HCT116 (cell line): ENCODE measurements at regions not wholly inside any gene's neighbourhood (a gene's known extent, or its start where the extent isn't known, plus 50 kb on each side); places are given as distances from the start of the nearest gene placed in this dataset.

ENCODE experiments used
- ATAC-seq: fragments of 200-7000 bp; cut with Tn5 transposase; 2 replicates; pipeline ENCODE4 v1.9.1; 2020; ENCODE audit warnings: mild to moderate bottlenecking, moderate library complexity
- BruUV-seq: library from RNA; stranded (reverse); fragments of 400-500 nt; replicated peaks from 2 replicates; lab custom pipeline; 2021; lab: Mats Ljungman, UMichigan
- CTCF ChIA-PET: fragments of 300-600 bp; sonication (Branson Sonifier 250); formaldehyde crosslinking; loops from one replicate; lab custom pipeline; 2021; ENCODE audit warnings: antibody characterized with exemption; lab: Charles Lee
- POLR2A ChIA-PET: fragments of 300-600, 350-600 bp; sonication (Branson Sonifier 250); formaldehyde crosslinking; loops from one replicate; lab custom pipeline; 2021; ENCODE audit warnings: antibody characterized with exemption; lab: Charles Lee
- RAD21 ChIA-PET, 2 experiments: fragments of 300-600 bp; sonication (Branson Sonifier 250); formaldehyde crosslinking; loops; one replicate each; lab custom pipeline; 2023; ENCODE audit warnings: low total read pairs in 2 of 2; ENCODE audit not compliant: uncharacterized antibody in 2 of 2, unreplicated experiment in 2 of 2, low non-redundant PET in 1 of 2; lab: Charles Lee
- DNase-seq: peaks from one replicate; pipeline ENCODE4 v3.0.0-alpha.2; 2010; ENCODE audit warnings: low read depth, low spot score
- H2AFZ ChIP-seq: fragments of 200-600 bp; shearing (Covaris generic), sonication (generic); 2 replicates; pipeline ENCODE4 v1.6.1; 2017; ENCODE audit warnings: low read depth, mixed run types, mixed read lengths, antibody characterized with exemption, low read length; ENCODE audit not compliant: poor library complexity, severe bottlenecking
- H3K27ac ChIP-seq: 2 replicates; pipeline ENCODE4 v1.5.1; 2012; ENCODE audit warnings: low read depth, low read length
- H3K27me3 ChIP-seq: fragments of 200-600 bp; sonication (generic); 2 replicates; pipeline ENCODE4 v1.6.1; 2016; ENCODE audit warnings: mixed run types, low read length, mixed read lengths; ENCODE audit not compliant: insufficient read depth
- H3K36me3 ChIP-seq, 2 experiments: fragments of 200-500 bp in 1 of 2; fragments of 200-600 bp in 1 of 2; sonication (Bioruptor generic) in 1 of 2; sonication (generic) in 1 of 2; 2 replicates each; pipeline versions ENCODE4 v1.5.1 to v1.6.1; 2014 to 2016; ENCODE audit warnings: low read length in 2 of 2, inconsistent platforms in 1 of 2, mixed read lengths in 1 of 2, mixed run types in 1 of 2; ENCODE audit not compliant: insufficient read depth in 2 of 2, control insufficient read depth in 1 of 2
- H3K4me1 ChIP-seq, 2 experiments: fragments of 200-600 bp in 1 of 2; sonication (generic) in 1 of 2; 2 replicates each; pipeline versions ENCODE4 v1.5.1 to v1.6.1; 2012 to 2017; ENCODE audit warnings: low read length in 2 of 2, inconsistent platforms in 1 of 2, mild to moderate bottlenecking in 1 of 2, mixed read lengths in 1 of 2, mixed run types in 1 of 2, moderate library complexity in 1 of 2; ENCODE audit not compliant: insufficient read depth in 2 of 2, control insufficient read depth in 1 of 2
- H3K4me2 ChIP-seq: fragments of 200-600 bp; sonication (generic); 2 replicates; pipeline ENCODE4 v1.6.1; 2017; ENCODE audit warnings: mixed run types, low read length, mixed read lengths
- H3K4me3 ChIP-seq, 2 experiments: fragments of 200-600 bp in 1 of 2; sonication (generic) in 1 of 2; replicated peaks in 1 of 2; 2 replicates each; pipeline ENCODE4 v1.5.1; 2011 to 2016; ENCODE audit warnings: low read length in 2 of 2, control low read depth in 1 of 2, low read depth in 1 of 2, mild to moderate bottlenecking in 1 of 2, mixed read lengths in 1 of 2, mixed run types in 1 of 2
- H3K79me2 ChIP-seq: fragments of 200-600 bp; sonication (generic); 2 replicates; pipeline ENCODE4 v1.6.1; 2017; ENCODE audit warnings: mild to moderate bottlenecking, mixed run types, low read length, moderate library complexity, mixed read lengths; ENCODE audit not compliant: insufficient read depth
- H3K9ac ChIP-seq: fragments of 200-600 bp; sonication (generic); 2 replicates; pipeline ENCODE4 v1.6.1; 2016; ENCODE audit warnings: low read length, mixed read lengths
- H3K9me2 ChIP-seq: fragments of 200-600 bp; sonication (generic), shearing (Covaris generic); 2 replicates; pipeline ENCODE4 v1.6.1; 2017; ENCODE audit warnings: mixed run types, mild to moderate bottlenecking, moderate library complexity; ENCODE audit not compliant: insufficient read depth
- H3K9me3 ChIP-seq, 2 experiments: fragments of 200-500 bp in 1 of 2; fragments of 200-600 bp in 1 of 2; sonication (Bioruptor generic) in 1 of 2; sonication (generic) in 1 of 2; 2 replicates each; pipeline ENCODE4 v1.6.1; 2014 to 2017; ENCODE audit warnings: low read length in 2 of 2, mixed read lengths in 2 of 2, inconsistent platforms in 1 of 2, low read depth in 1 of 2, mild to moderate bottlenecking in 1 of 2, mixed run types in 1 of 2, moderate library complexity in 1 of 2; ENCODE audit not compliant: control insufficient read depth in 1 of 2, insufficient read depth in 1 of 2
- H4K20me1 ChIP-seq: fragments of 200-600 bp; sonication (generic), shearing (Covaris generic); 2 replicates; pipeline ENCODE4 v1.6.1; 2017; ENCODE audit warnings: mixed run types, mild to moderate bottlenecking, moderate library complexity; ENCODE audit not compliant: insufficient read depth
- ATF3 ChIP-seq: IDR thresholded peaks from 2 replicates; pipeline ENCODE4 v1.6.1; 2012
- CBX3 ChIP-seq: IDR thresholded peaks from 2 replicates; pipeline ENCODE4 v1.6.1; 2012; ENCODE audit warnings: low read depth
- CEBPB ChIP-seq: IDR thresholded peaks from 2 replicates; pipeline ENCODE4 v1.6.1; 2012; ENCODE audit warnings: low read depth
- EGR1 ChIP-seq: IDR thresholded peaks from 2 replicates; pipeline ENCODE4 v1.6.1; 2012; ENCODE audit warnings: low read depth
- JUND ChIP-seq: IDR thresholded peaks from 2 replicates; pipeline ENCODE4 v1.6.1; 2012
- POLR2A ChIP-seq: IDR thresholded peaks from 2 replicates; pipeline ENCODE4 v1.7.0; 2011; ENCODE audit warnings: borderline replicate concordance; ENCODE audit not compliant: insufficient read depth, insufficient read length; ENCODE audit errors: extremely low read depth
- POLR2AphosphoS5 ChIP-seq: IDR thresholded peaks from 2 replicates; pipeline ENCODE4 v1.6.1; 2011; ENCODE audit warnings: mild to moderate bottlenecking, low read depth, low read length, moderate library complexity
- RAD21 ChIP-seq: IDR thresholded peaks from 2 replicates; pipeline ENCODE4 v1.6.1; 2012; ENCODE audit warnings: low read depth, mild to moderate bottlenecking
- SP1 ChIP-seq: IDR thresholded peaks from 2 replicates; pipeline ENCODE4 v1.6.1; 2012; ENCODE audit warnings: low read depth
- intact Hi-C: fragments of 100-400 bp; cut with micrococcal nuclease; formaldehyde crosslinking; loops from 2 replicates; pipeline ENCODE4 v1.10.0; 2022

GRCh38 chr6:165805636-165806035 lies 142.6 kb upstream of the PDE10A start:
- H3K4me3 ChIP-seq = no peak overlapping the region
- H3K9me3 ChIP-seq = no peaks in the 10 kb centered on the region; a peak in 1 of 4 replicates
- no peak for TF ChIP-seq JUND
- no peak for TF ChIP-seq RAD21
- TF ChIP-seq POLR2AphosphoS5 = no peak
- TF ChIP-seq CEBPB = no peak
- no peak overlapping the region for H2AFZ ChIP-seq
- DNase-seq (no peak), ATAC-seq (no peak)
- no TSS peak for BruUV-seq
- ChIA-PET POLR2A (no interaction called here), CTCF (no interaction called here), RAD21 (no interaction called here)
- no peaks in the 10 kb centered on the region for H4K20me1 ChIP-seq
- H3K4me2 ChIP-seq = no peak overlapping the region
- H3K27me3 ChIP-seq = no peaks in the 10 kb centered on the region
- no peaks in the 10 kb centered on the region for H3K4me1 ChIP-seq
- H3K27ac ChIP-seq = no peak overlapping the region
- intact Hi-C loops = no loop called here
- H3K9me2 ChIP-seq = no peaks in the 10 kb centered on the region
- no peaks in the 10 kb centered on the region for H3K36me3 ChIP-seq
- H3K9ac ChIP-seq = no peak overlapping the region
- no peaks in the 10 kb centered on the region for H3K79me2 ChIP-seq

- intact Hi-C loops = no loop called here
- no peak overlapping the region for H3K4me2 ChIP-seq
- no peak for ATAC-seq
Observed at GRCh38 chr6:165805067-165805555, 142.1 kb upstream of the PDE10A start.

More at GRCh38 chr6:165805067-165805555, 142.1 kb upstream of the PDE10A start:
- Histone ChIP-seq H3K36me3 (no peaks in the 10 kb centered on the region), H3K4me1 (no peaks in the 10 kb centered on the region), H3K4me3 (no peak overlapping the region), H3K27ac (no peak overlapping the region), H2AFZ (no peak overlapping the region), H4K20me1 (no peaks in the 10 kb centered on the region), H3K9ac (no peak overlapping the region), H3K9me2 (no peaks in the 10 kb centered on the region), H3K27me3 (no peaks in the 10 kb centered on the region), H3K79me2 (no peaks in the 10 kb centered on the region), H3K9me3 (no peaks in the 10 kb centered on the region; a peak in 1 of 4 replicates)
- TF ChIP-seq SP1 (no peak), CBX3 (no peak), EGR1 (no peak), ATF3 (no peak), POLR2A (no peak), JUND (no peak)
- ChIA-PET CTCF (no interaction called here), POLR2A (no interaction called here), RAD21 (no interaction called here)
- no peak for DNase-seq
- BruUV-seq = no TSS peak
